ENCODE measurements at regions not wholly inside any gene's neighbourhood (a gene's known extent, or its start where the extent isn't known, plus 50 kb on each side); places are given as distances from the start of the nearest gene placed in this dataset.

DNA sequence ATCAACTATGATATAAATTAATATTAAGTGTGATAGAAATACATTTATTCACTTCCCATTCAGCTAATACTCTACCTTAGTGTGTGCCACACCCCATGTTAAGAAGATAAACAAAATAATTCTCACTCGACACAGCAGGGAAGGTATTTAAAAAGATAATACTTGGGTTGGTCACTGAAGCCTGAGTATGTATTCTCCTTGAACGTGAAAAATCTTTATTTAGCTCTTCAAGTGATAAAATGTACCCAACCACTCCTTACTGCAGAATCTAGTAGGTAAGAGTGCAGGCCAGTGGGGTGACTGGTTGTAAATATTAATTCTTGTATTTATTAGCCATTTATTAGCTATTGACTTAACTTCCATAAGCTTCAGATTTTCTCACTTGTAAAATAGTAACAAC, 372.7 kb upstream of the THBS1 start:
- H2AFZ ChIP-seq (ENCODE audit: low read length), result no peak overlapping the region

DNA sequence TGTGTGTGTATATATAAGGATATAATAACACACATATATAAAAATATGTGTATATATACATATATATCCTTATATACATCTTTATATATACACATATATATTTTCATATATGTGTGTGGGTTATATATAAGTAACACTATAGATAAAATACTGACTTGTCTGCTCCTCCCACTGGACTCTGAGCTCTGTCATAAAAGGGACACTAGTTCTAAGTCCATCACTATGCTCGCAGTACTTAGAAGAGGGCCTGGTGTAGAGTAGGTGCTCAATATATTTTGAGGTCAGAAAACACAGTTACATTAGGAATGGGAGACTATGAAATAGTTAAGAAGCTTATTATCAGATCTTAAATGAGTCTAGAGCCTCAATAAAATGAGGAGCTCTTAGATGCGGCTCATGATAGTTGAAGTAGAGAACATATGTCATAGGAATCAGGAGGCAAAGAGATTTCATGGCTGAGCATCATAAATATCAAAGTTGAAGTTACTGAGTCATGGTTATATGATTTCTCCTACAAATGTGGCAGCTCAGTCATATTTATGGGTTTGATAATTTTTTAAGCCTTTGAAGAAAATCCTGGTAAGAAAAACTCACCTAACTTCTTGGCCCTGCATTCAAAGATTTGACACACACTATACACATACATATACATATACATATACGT, 371.2 kb upstream of the THBS1 start:
- intact Hi-C loops (cut with micrococcal nuclease; ENCODE audit: unreplicated experiment), result no loop called here
- no peaks in the 10 kb centered on the region for H3K79me2 ChIP-seq (ENCODE audit: insufficient read depth, low read depth, low read length)
- H3K9me3 ChIP-seq (ENCODE audit: low read length), result no peaks in the 10 kb centered on the region
- H4K20me1 ChIP-seq (ENCODE audit: insufficient read depth, low read length), result no peaks in the 10 kb centered on the region
- H3K4me2 ChIP-seq (ENCODE audit: low read length), result no peak overlapping the region
- H3K9me2 ChIP-seq (ENCODE audit: insufficient read depth, low read length), result no peaks in the 10 kb centered on the region
- H3K4me3 ChIP-seq (ENCODE audit: low read depth, low read length, poor library complexity, severe bottlenecking), result no peak overlapping the region
- H2AFZ ChIP-seq (ENCODE audit: low read length), result no peak overlapping the region
- ChIA-PET CTCF (ENCODE audit: unreplicated experiment) (no interaction called here), POLR2A (no interaction called here)
- no peaks in the 10 kb centered on the region for H3K36me3 ChIP-seq (ENCODE audit: insufficient read depth, low read length)
- H3K4me1 ChIP-seq (ENCODE audit: insufficient read depth, low read length, poor library complexity, severe bottlenecking), result no peaks in the 10 kb centered on the region
- H3K27ac ChIP-seq (ENCODE audit: low read depth, low read length, poor library complexity, severe bottlenecking), result no peak overlapping the region
- TF ChIP-seq EZH2phosphoT487 (IDR thresholded peaks at IDR 0.05; ENCODE audit: borderline replicate concordance, low read depth, low read length), result no peak
- TF ChIP-seq, protein P1, sequence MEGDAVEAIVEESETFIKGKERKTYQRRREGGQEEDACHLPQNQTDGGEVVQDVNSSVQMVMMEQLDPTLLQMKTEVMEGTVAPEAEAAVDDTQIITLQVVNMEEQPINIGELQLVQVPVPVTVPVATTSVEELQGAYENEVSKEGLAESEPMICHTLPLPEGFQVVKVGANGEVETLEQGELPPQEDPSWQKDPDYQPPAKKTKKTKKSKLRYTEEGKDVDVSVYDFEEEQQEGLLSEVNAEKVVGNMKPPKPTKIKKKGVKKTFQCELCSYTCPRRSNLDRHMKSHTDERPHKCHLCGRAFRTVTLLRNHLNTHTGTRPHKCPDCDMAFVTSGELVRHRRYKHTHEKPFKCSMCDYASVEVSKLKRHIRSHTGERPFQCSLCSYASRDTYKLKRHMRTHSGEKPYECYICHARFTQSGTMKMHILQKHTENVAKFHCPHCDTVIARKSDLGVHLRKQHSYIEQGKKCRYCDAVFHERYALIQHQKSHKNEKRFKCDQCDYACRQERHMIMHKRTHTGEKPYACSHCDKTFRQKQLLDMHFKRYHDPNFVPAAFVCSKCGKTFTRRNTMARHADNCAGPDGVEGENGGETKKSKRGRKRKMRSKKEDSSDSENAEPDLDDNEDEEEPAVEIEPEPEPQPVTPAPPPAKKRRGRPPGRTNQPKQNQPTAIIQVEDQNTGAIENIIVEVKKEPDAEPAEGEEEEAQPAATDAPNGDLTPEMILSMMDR (conservative IDR thresholded peaks at IDR 0.05; ENCODE audit: low read length), result no peak
- no peak for DNase-seq (ENCODE audit: low spot score)
- BruUV-seq (replicated peaks), result no TSS peak

More for the DNA sequence above, 372.7 kb upstream of the THBS1 start:
- no peaks in the 10 kb centered on the region for H3K79me2 ChIP-seq (ENCODE audit: insufficient read depth, low read depth, low read length)
- TF ChIP-seq, protein P1 (conservative IDR thresholded peaks at IDR 0.05; ENCODE audit: low read length), result no peak
- ChIA-PET POLR2A (interaction anchor here (0.7 kb wide), 1 partner anchor 50 kb away, joined by 3 read pairs; no protein-coding TSS in a partner anchor), CTCF (ENCODE audit: unreplicated experiment) (no interaction called here)
- H3K4me2 ChIP-seq (ENCODE audit: low read length), result no peak overlapping the region
- H3K36me3 ChIP-seq (ENCODE audit: insufficient read depth, low read length), result no peaks in the 10 kb centered on the region
- no peaks in the 10 kb centered on the region for H3K9me2 ChIP-seq (ENCODE audit: insufficient read depth, low read length)
- H3K4me3 ChIP-seq (ENCODE audit: low read depth, low read length, poor library complexity, severe bottlenecking), result no peak overlapping the region
- H3K9me3 ChIP-seq (ENCODE audit: low read length), result no peaks in the 10 kb centered on the region
- no TSS peak for BruUV-seq (replicated peaks)
- H3K4me1 ChIP-seq (ENCODE audit: insufficient read depth, low read length, poor library complexity, severe bottlenecking), result no peaks in the 10 kb centered on the region
- H4K20me1 ChIP-seq (ENCODE audit: insufficient read depth, low read length), result no peaks in the 10 kb centered on the region
- intact Hi-C loops (cut with micrococcal nuclease; ENCODE audit: unreplicated experiment), result no loop called here
- H3K27ac ChIP-seq (ENCODE audit: low read depth, low read length, poor library complexity, severe bottlenecking), result no peak overlapping the region
- DNase-seq (ENCODE audit: low spot score), result no peak

DNA sequence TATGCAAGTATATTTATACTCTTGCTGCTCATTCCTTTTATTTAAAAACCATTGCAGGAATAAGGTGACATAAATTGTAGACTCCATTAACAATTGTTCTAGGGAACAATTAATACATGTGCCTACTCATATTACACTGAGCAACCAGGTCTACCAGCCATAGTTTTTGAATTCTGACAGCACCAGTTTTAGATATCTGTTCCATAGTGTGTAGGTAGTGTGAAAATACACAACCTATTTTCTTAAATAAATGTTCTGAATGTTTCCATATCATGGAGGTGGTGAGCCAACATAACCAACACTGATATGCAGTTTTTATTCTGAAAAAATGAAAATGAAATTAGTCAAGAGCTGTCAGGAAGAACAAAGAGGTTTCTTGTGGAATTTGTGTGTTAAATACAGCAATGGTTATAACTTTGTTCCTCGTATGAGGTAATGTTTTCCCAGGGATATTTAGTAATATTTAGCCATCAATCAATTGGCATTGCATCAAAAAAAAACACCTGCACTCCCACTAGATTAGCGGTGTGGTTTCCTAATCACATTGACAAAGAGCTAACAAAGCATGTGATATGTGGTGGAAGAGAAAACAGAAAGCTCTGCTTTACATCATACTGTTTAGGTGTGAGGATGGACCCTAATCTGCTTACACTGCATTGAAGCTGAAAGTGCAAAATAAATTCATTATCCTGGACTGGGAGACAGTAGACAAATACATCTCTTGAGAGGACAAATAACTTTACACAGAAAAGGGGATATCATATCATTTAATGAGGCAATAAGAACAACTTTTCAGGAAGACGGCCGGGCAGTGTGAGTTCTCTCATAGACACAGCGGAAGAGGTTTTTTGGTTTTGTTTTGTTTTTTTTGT, 369.5 kb upstream of the THBS1 start:
- CTCF ChIA-PET (ENCODE audit: unreplicated experiment), result no interaction called here
- intact Hi-C loops (cut with micrococcal nuclease; ENCODE audit: unreplicated experiment), result no loop called here
- Histone ChIP-seq H3K27ac (ENCODE audit: low read depth, low read length, poor library complexity, severe bottlenecking) (no peak overlapping the region), H3K79me2 (ENCODE audit: insufficient read depth, low read depth, low read length) (no peaks in the 10 kb centered on the region), H3K9me3 (ENCODE audit: low read length) (no peaks in the 10 kb centered on the region), H2AFZ (ENCODE audit: low read length) (no peak overlapping the region), H3K4me1 (ENCODE audit: insufficient read depth, low read length, poor library complexity, severe bottlenecking) (no peaks in the 10 kb centered on the region), H3K36me3 (ENCODE audit: insufficient read depth, low read length) (no peaks in the 10 kb centered on the region), H3K4me3 (ENCODE audit: low read depth, low read length, poor library complexity, severe bottlenecking) (no peak overlapping the region), H4K20me1 (ENCODE audit: insufficient read depth, low read length) (no peaks in the 10 kb centered on the region), H3K4me2 (ENCODE audit: low read length) (no peak overlapping the region), H3K9me2 (ENCODE audit: insufficient read depth, low read length) (no peaks in the 10 kb centered on the region)
- POLR2A ChIA-PET, result no interaction called here
- TF ChIP-seq EZH2phosphoT487 (IDR thresholded peaks at IDR 0.05; ENCODE audit: borderline replicate concordance, low read depth, low read length), result no peak
- TF ChIP-seq, protein P1 (conservative IDR thresholded peaks at IDR 0.05; ENCODE audit: low read length), result no peak
- no peak for DNase-seq (ENCODE audit: low spot score)
- BruUV-seq (replicated peaks), result no TSS peak

Measured in OCI-LY7 (cell line).